HepG2 (cell line): ENCODE measurements at regions not wholly inside any gene's neighbourhood (a gene's known extent, or its start where the extent isn't known, plus 50 kb on each side); places are given as distances from the start of the nearest gene placed in this dataset.

ENCODE experiments used
- ATAC-seq: fragments of 200-7000 bp; cut with Tn5 transposase; 3 replicates; pipeline ENCODE4 v1.9.1; 2020; ENCODE audit warnings: mild to moderate bottlenecking, moderate library complexity
- BruUV-seq: library from RNA; stranded (reverse); fragments of 400-500 nt; replicated peaks from 2 replicates; lab custom pipeline; 2021; lab: Mats Ljungman, UMichigan
- CTCF ChIA-PET: fragments of 300-600 bp; formaldehyde crosslinking; extraction: SDS; loops from one replicate; lab custom pipeline; 2021; ENCODE audit warnings: low total read pairs, inconsistent platforms, low intra/inter-chr PET ratio; lab: Yijun Ruan, JAX
- POLR2A ChIA-PET: fragments of 350-600 bp; sonication (Branson Sonifier 250); formaldehyde crosslinking; loops from one replicate; lab custom pipeline; 2020; ENCODE audit warnings: antibody characterized with exemption, inconsistent platforms; lab: Yijun Ruan, JAX
- DNase-seq: peaks from one replicate; pipeline ENCODE4 v3.0.0-alpha.2; 2015; ENCODE audit warnings: low spot score
- FAIRE-seq: peaks from 3 replicates; lab custom pipeline; 2011; peaks lifted over from hg19 to GRCh38; lab: Jason Lieb, UNC
- H2AFZ ChIP-seq: one replicate; pipeline ENCODE4 v1.6.1; 2011; ENCODE audit warnings: low read length, inconsistent platforms
- H3K27ac ChIP-seq: fragments of 300-600 bp; 3 replicates; pipeline ENCODE4 v1.8.0; 2011; ENCODE audit warnings: mixed run types, mild to moderate bottlenecking, mixed read lengths, low read length, inconsistent platforms; ENCODE audit not compliant: insufficient read depth; ENCODE audit errors: extremely low read length
- H3K27me3 ChIP-seq, 2 experiments: fragments of 200-600 bp in 1 of 2; 2 replicates in 1 of 2; 3 replicates in 1 of 2; pipeline versions ENCODE4 v1.6.0 to v1.8.0; 2011; ENCODE audit warnings: low read length in 2 of 2, mild to moderate bottlenecking in 2 of 2, moderate library complexity in 2 of 2, inconsistent platforms in 1 of 2; ENCODE audit not compliant: insufficient read depth in 2 of 2, control insufficient read depth in 1 of 2
- H3K36me3 ChIP-seq, 2 experiments: fragments of 200-600 bp in 1 of 2; replicated peaks in 1 of 2; 2 replicates in 1 of 2; 3 replicates in 1 of 2; pipeline versions ENCODE4 v1.5.1 to v1.8.0; 2011; ENCODE audit warnings: low read length in 2 of 2, inconsistent platforms in 1 of 2; ENCODE audit not compliant: insufficient read depth in 2 of 2, control insufficient read depth in 1 of 2
- H3K4me1 ChIP-seq: 2 replicates; pipeline ENCODE4 v1.5.1; 2012; ENCODE audit warnings: low read length, inconsistent platforms; ENCODE audit not compliant: insufficient read depth
- H3K4me2 ChIP-seq: 2 replicates; pipeline ENCODE4 v1.6.0; 2011; ENCODE audit warnings: low read depth, low read length, inconsistent platforms
- H3K4me3 ChIP-seq, 3 experiments: fragments of 200-600 bp in 1 of 3; sonication (generic), shearing (Covaris generic) in 1 of 3; replicated peaks in 1 of 3; 2 replicates each; pipeline ENCODE4 v1.5.1; 2011 to 2016; ENCODE audit warnings: low read length in 3 of 3, inconsistent platforms in 2 of 3, low read depth in 2 of 3, mild to moderate bottlenecking in 2 of 3, control low read depth in 1 of 3, mixed read lengths in 1 of 3; ENCODE audit not compliant: insufficient read depth in 1 of 3
- H3K79me2 ChIP-seq: one replicate; pipeline ENCODE4 v1.6.1; 2011; ENCODE audit warnings: low read length, inconsistent platforms; ENCODE audit not compliant: insufficient read depth
- H3K9ac ChIP-seq: 2 replicates; pipeline ENCODE4 v1.6.0; 2011; ENCODE audit warnings: mild to moderate bottlenecking, low read depth, low read length, inconsistent platforms; ENCODE audit not compliant: insufficient read depth
- H3K9me3 ChIP-seq: 2 replicates; pipeline ENCODE4 v1.5.1; 2012; ENCODE audit warnings: mild to moderate bottlenecking, low read length
- H4K20me1 ChIP-seq: 2 replicates; pipeline ENCODE4 v1.6.0; 2011; ENCODE audit warnings: inconsistent platforms, mild to moderate bottlenecking, low read length, moderate library complexity; ENCODE audit not compliant: insufficient read depth
- ATRX ChIP-seq: sonication (generic); formaldehyde crosslinking; IDR thresholded peaks from 2 replicates; pipeline ENCODE4 v1.4.0; 2020; ENCODE audit warnings: missing genetic modification reagents, borderline replicate concordance
- POLR2AphosphoS2 ChIP-seq: IDR thresholded peaks from 2 replicates; pipeline ENCODE4 v1.6.1; 2011; ENCODE audit warnings: low read depth, low read length, improper control_type of control experiment
- PTBP1 ChIP-seq: fragments of 200-400 bp; formaldehyde crosslinking; IDR thresholded peaks from 2 replicates; pipeline ENCODE4 v1.6.1; 2018; ENCODE audit warnings: low read length, low read depth; ENCODE audit not compliant: poor library complexity, severe bottlenecking
- RFX1 ChIP-seq: fragments of 450-650 bp; IDR thresholded peaks from 2 replicates; pipeline ENCODE4 v1.6.1; 2017
- ZMYM2 ChIP-seq: sonication (generic); formaldehyde crosslinking; IDR thresholded peaks from 2 replicates; pipeline ENCODE4 v1.8.0; 2022; ENCODE audit warnings: mild to moderate bottlenecking, missing genetic modification reagents
- ZNF124 ChIP-seq: sonication (generic); formaldehyde crosslinking; IDR thresholded peaks from 2 replicates; pipeline ENCODE4 v1.4.0; 2020; ENCODE audit warnings: missing genetic modification reagents
- ZNF20 ChIP-seq: sonication (generic); formaldehyde crosslinking; IDR thresholded peaks from 2 replicates; pipeline ENCODE4 v1.4.0; 2020; ENCODE audit warnings: mild to moderate bottlenecking, moderate library complexity, missing genetic modification reagents
- ZNF605 ChIP-seq: sonication (generic); formaldehyde crosslinking; IDR thresholded peaks from 2 replicates; pipeline ENCODE4 v1.8.0; 2022; ENCODE audit warnings: mild to moderate bottlenecking, missing genetic modification reagents
- ZNF615 ChIP-seq: sonication (generic); formaldehyde crosslinking; IDR thresholded peaks from 2 replicates; pipeline ENCODE4 v1.5.0; 2020; ENCODE audit warnings: mild to moderate bottlenecking, missing genetic modification reagents, borderline replicate concordance
- WGBS: methylation state at CpG from one replicate; pipeline ENCODE4 v1.1.6; 2017; ENCODE audit warnings: low lambda C conversion rate; 5-methylcytosine and 5-hydroxymethylcytosine counted together
- in situ Hi-C: cut with HindIII; loops from 2 replicates; pipeline ENCODE4 v1.10.0; 2017; ENCODE audit warnings: low pct_unique_long_range_greater_than_20kb; ENCODE audit not compliant: extremely low pct_ligation_motif_present
- intact Hi-C: fragments of 100-400 bp; cut with micrococcal nuclease; formaldehyde crosslinking; loops from one replicate; pipeline ENCODE4 v1.10.0; 2022; ENCODE audit not compliant: unreplicated experiment
- TF ChIP-seq, protein P1 (sequence below), 2 experiments: sonication (generic) in 1 of 2; formaldehyde crosslinking in 1 of 2; IDR thresholded peaks; 2 replicates each; pipeline versions ENCODE4 v1.6.1 to v1.9.0; 2014 to 2022; ENCODE audit warnings: antibody characterized with exemption in 1 of 2, borderline replicate concordance in 1 of 2, inconsistent platforms in 1 of 2, low read depth in 1 of 2, missing genetic modification reagents in 1 of 2
- TF ChIP-seq, protein P2 (sequence below): sonication (generic); formaldehyde crosslinking; IDR thresholded peaks from 2 replicates; pipeline ENCODE4 v1.4.0; 2020; ENCODE audit warnings: missing genetic modification reagents

DNA sequence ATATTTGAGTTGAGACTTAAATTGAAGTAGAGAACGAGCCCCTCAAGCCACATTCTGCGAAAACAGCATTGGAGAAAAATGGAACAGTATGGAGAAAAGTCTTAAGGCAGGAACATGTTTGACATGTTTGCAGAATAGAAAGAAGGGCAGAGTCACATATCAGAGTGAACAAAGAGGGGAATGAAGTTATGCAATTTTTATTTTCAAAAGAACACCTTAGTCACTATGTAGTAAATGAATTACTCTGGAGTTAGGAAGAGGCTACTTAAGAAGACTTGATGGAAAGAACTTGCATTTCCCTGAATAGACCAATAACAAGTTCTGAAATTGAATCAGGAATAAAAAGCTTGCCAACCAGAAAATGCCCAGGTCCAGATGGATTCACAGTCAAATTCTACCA, 391.4 kb upstream of the CDH19 start (continued):
- TF ChIP-seq, protein P1, sequence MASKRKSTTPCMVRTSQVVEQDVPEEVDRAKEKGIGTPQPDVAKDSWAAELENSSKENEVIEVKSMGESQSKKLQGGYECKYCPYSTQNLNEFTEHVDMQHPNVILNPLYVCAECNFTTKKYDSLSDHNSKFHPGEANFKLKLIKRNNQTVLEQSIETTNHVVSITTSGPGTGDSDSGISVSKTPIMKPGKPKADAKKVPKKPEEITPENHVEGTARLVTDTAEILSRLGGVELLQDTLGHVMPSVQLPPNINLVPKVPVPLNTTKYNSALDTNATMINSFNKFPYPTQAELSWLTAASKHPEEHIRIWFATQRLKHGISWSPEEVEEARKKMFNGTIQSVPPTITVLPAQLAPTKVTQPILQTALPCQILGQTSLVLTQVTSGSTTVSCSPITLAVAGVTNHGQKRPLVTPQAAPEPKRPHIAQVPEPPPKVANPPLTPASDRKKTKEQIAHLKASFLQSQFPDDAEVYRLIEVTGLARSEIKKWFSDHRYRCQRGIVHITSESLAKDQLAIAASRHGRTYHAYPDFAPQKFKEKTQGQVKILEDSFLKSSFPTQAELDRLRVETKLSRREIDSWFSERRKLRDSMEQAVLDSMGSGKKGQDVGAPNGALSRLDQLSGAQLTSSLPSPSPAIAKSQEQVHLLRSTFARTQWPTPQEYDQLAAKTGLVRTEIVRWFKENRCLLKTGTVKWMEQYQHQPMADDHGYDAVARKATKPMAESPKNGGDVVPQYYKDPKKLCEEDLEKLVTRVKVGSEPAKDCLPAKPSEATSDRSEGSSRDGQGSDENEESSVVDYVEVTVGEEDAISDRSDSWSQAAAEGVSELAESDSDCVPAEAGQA (IDR thresholded peaks at IDR 0.05; ENCODE audit: low read depth), result no peak
- TF ChIP-seq, protein P1 (CRISPR knock-in tag; IDR thresholded peaks at IDR 0.05; ENCODE audit: borderline replicate concordance), result no peak

DNA sequence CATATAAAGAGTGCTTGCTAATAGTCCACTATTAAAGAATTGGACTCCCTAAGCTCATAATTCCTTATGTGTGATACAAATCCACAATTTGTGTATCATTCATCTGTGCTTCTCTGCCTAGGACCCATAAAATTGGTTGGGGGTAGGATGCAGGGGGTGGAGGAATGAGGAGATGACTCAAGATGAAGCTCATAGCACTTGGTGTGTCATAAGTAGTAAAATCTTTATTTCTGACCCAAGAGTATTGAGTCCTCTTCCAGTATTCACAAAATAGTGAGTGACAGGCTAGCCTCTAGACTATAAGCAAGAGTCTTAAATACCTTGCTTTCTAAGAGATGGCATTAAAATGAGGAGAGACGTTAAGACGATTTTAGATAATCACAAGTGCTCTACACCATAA, 390.9 kb upstream of the CDH19 start:
- intact Hi-C loops, result no loop called here

More for the DNA sequence above, 390.9 kb upstream of the CDH19 start:
- Histone ChIP-seq H3K4me1 (no peaks in the 10 kb centered on the region), H3K27me3 (no peaks in the 10 kb centered on the region), H4K20me1 (no peaks in the 10 kb centered on the region), H3K4me2 (no peak overlapping the region), H3K36me3 (no peaks in the 10 kb centered on the region), H2AFZ (no peak overlapping the region), H3K9ac (no peak overlapping the region), H3K4me3 (no peak overlapping the region), H3K27ac (no peak overlapping the region), H3K79me2 (no peaks in the 10 kb centered on the region), H3K9me3 (no peaks in the 10 kb centered on the region)
- TF ChIP-seq POLR2AphosphoS2 (no peak), PTBP1 (no peak), ZMYM2 (CRISPR knock-in tag) (no peak), ZNF124 (CRISPR knock-in tag) (no peak), ZNF605 (no peak), RFX1 (no peak), ZNF615 (no peak), ZNF20 (CRISPR knock-in tag) (no peak), ATRX (CRISPR knock-in tag) (no peak)
- TF ChIP-seq, protein P2, sequence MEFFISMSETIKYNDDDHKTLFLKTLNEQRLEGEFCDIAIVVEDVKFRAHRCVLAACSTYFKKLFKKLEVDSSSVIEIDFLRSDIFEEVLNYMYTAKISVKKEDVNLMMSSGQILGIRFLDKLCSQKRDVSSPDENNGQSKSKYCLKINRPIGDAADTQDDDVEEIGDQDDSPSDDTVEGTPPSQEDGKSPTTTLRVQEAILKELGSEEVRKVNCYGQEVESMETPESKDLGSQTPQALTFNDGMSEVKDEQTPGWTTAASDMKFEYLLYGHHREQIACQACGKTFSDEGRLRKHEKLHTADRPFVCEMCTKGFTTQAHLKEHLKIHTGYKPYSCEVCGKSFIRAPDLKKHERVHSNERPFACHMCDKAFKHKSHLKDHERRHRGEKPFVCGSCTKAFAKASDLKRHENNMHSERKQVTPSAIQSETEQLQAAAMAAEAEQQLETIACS, result no peak
- ATAC-seq (no peak), DNase-seq (no peak), FAIRE-seq (no peak)
- BruUV-seq, result no TSS peak
- ChIA-PET CTCF (no interaction called here), POLR2A (no interaction called here)
- WGBS, result 4% methylated on average over 2 of the region's 2 CpGs
- in situ Hi-C loops, result no loop called here
